ENCODE measurements at regions not wholly inside any gene's neighbourhood (a gene's known extent, or its start where the extent isn't known, plus 50 kb on each side); places are given as distances from the start of the nearest gene placed in this dataset.

DNA sequence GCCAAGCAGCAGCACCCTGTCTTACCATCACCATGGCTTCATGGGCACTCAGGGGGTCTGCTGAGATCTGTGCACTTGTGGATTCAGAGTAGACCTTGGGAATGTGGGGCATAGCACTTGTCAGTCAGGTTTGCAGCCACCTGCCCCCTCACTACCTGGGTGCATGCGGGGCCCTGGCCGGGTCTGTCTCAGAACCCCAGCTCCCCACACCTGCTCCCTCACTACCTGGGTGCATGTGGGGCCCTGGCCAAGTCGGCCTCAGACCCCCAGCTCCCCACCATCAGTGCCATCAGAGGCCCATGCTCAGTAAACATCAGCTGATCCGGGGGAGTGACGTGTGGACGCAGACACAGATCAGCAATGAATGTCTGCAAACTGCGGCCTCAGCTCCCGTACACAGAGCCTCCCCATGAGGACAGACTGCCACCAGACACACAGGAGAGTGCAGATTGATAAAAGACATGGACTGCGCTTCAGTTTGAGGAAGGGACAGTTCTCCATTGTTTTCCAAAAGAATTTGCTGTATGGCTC lies 205.1 kb downstream of the GLI2 start:
- no peak overlapping the region for H3K4me3 ChIP-seq (ENCODE audit: low read depth, low read length)
- no peak for DNase-seq (ENCODE audit: low read depth)

DNA sequence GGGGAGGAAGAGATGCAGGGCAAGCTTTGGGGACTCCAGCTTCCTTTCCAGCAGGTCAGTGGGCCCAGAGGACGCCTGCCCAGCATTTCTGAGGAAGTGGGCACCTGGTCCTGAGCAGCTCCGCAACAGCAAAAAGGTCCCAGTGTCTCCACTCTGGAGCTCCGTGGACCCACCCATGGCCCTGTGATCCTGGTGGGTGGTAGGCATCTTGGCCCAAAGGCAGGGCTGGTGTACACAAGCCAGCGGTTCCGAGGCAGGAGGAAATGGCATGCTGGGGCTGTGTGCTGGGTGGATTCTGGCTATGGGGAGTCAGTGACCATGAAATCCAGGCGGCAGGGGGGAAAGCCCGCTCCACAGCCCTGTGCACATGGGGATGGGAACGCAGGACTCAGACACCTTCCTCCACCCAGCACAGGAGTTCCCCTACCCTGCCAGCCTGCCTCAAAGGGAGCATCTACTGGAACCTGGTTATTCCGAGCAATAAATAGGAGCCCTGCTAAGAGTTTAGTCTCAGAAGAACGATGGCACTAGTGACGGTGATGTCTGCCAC lies 206.0 kb downstream of the GLI2 start:
- no peak overlapping the region for H3K4me3 ChIP-seq (ENCODE audit: low read depth, low read length)
- DNase-seq (ENCODE audit: low read depth): no peak

DNA sequence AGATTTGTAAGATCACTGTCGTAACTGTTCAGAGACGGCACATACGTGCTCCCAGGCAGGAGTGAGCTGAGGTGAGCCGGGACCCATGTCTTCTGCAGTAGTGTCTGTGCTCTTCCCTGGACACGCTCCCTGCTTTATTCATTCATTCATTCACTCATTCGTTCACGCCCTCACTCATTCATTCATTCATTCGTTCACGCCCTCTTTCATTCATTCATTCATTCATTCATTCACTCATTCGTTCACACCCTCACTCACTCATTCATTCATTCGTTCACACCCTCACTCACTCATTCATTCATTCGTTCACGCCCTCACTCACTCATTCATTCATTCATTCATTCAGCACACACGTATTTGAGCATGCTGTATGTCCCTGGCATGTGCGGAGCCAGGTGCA lies 207.0 kb downstream of the GLI2 start:
- no peak for DNase-seq (ENCODE audit: low read depth)
- no peak overlapping the region for H3K4me3 ChIP-seq (ENCODE audit: low read depth, low read length)

DNA sequence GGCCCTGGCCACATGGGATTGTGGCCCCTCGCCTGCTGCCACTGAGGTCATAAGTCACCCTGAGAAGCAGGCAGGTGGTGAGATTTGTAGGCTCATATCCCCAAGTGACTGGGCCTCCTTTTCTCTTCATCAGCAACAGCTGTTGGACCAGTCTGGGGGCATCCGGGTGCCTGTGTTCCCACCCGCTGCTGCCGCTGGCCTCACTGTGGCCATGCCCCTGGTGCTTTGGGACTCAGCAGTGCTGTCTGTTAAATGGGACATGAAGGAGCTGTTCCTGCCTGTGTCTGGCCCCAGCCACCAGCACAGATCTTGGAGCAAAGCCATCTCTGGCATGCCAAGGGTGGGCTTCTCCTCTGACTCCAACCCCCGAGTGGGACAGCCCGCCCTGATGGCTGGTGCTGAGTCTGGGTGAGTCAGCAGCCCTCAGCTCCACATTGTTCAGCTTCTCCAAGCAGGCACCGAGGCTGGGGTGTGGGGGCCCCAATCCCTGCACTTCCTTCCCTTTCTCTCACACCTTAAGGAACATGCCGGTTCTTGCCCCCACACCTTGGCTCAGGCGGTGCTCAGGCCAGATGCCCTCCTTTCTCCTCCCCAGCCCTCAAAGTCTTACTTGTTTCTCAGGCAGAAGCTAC lies 207.9 kb downstream of the GLI2 start:
- DNase-seq (ENCODE audit: low read depth): no peak
- H3K4me3 ChIP-seq (ENCODE audit: low read depth, low read length): no peak overlapping the region

DNA sequence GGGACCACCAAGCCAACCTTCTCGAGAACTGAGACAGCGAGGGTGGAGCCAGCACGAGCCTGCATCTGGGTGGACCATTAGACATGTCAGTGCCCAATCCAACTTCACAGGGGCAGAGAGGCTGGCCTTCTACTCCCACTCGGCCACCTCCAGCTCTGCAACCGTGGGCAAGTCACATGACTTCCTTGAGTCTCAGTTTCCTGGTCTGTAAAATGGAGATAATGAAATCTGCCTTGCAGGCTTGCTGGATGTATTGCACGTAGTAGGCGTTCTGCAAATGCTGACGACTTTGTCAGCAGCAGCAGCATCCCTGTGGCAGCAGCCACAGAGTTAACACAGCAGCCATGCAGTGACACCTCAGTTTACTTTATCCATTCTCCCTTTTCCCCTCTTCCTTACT lies 208.9 kb downstream of the GLI2 start:
- H3K4me3 ChIP-seq (ENCODE audit: low read depth, low read length): no peak overlapping the region
- no peak for DNase-seq (ENCODE audit: low read depth)

DNA sequence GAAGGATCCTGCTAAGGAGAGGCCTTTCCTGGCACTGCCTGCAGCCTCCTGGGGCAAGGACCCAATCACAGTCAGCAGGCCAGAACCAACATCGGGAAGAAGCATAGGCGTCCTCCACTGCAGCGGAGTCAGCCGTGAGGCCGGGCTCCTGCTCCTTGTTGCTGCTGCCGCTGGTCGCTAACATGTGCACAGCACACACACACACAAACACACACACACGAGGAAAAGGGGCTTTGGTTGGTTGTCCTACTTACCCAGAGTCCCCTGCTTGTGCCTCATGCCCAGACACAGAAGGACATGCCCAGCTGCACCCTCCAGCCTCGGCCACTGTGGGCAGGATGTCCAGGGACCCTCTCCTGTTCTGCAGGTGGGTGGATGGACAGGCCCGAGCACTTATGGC lies 209.4 kb downstream of the GLI2 start:
- DNase-seq (ENCODE audit: low read depth): no peak
- H3K4me3 ChIP-seq (ENCODE audit: low read depth, low read length): no peak overlapping the region

DNA sequence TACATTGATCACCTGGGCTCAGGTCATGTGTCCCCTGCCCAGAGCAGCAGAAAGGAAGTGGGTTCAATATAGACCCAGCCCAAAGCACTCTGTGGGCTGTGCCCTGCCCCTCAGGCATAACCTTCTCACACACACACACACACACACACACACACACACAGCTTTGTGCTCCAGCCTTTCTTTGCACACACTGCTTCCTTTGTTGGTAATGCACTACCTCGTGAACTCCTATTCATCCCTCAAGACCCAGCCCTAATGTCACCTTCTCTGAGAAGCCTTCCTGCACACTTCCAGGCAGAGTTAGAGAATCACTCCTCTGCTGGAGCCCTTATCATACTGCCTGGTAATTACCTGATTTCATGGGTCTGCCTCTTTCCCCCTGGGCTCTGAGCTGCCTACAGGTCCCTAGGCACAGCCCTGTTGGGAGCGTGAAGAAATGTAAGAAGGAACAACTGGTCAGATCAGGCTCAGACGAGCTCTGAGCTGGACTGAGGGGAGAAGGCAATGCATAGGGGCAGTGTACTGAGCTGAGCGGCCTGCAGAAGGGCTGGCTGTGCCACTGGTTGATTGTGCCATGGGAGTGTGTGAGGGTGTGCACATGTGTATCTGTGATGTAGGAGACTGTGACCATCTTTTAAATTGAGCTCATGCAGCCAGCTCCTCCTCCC lies 210.3 kb downstream of the GLI2 start:
- DNase-seq (ENCODE audit: low read depth): no peak
- no peak overlapping the region for H3K4me3 ChIP-seq (ENCODE audit: low read depth, low read length)

DNA sequence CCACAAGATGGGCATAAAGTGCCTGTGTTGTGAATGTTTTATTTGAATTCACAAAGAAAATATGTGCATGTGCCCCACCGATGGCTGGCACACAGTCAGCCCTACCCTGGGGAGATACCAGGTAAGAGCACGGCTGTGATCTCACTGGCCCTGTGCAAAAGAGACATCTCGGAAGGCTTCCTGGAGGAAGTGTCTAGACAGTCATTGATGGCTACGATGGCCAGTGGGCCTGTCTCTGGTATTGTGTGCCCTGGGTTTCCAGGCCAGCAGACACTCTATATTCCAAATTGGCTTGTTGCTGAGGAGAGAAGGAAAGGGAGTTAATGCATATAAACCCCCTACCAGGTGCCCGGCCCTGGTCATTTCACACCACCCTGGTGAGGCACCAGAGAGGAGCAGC lies 211.7 kb downstream of the GLI2 start:
- no peak overlapping the region for H3K4me3 ChIP-seq (ENCODE audit: low read depth, low read length)
- DNase-seq (ENCODE audit: low read depth): no peak

DNA sequence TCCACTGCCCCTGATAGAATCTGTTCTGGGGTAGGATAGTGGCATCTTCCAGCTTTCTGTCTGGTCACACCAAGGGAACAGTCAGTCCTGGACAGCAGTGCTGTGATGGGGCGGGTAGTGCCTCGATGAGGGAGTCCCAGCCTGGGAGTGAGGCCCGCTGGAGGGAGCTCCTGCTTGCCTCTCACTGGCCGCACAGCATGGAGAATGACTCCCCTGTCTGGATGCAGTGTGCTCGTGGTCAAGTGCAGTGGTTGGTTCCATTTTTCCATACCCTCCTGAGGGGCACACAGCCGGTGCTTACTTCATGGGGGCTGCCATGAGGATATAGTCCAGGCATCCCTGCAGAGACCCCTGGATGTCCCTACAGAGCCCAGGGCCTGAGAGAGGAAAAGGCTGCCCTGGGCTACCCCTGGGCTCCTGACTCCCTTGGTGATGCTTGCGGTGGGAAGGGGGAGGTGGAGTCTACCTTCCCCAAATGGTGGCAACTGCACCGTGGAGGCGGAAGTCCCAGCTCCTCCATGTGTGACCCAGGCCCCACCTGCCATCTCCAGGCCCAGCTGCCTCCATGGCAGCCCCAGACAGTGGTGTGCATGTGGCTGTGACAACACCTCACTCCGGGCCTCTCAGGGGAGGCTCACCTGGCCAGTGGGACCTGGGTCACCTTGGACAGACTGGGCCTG lies 212.5 kb downstream of the GLI2 start:
- no peak for DNase-seq (ENCODE audit: low read depth)
- no peak overlapping the region for H3K4me3 ChIP-seq (ENCODE audit: low read depth, low read length)

DNA sequence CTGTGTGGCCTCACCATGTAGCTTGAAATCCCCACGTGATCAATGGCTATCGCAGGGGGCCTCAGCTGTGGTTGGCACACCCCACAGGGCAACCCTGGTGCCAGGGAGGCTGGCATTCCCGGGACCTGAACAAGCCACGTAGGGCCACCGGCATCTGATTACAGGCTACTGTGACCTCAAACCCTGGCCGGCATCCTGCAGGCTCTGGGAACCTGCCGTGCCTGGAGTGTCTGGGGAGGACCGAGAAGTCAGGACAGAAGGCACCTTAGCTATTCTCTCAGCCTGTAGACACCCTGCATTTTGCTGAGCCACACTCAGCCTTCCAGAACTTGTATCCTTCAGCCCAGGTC lies 213.0 kb downstream of the GLI2 start:
- no peak overlapping the region for H3K4me3 ChIP-seq (ENCODE audit: low read depth, low read length)
- DNase-seq (ENCODE audit: low read depth): no peak

DNA sequence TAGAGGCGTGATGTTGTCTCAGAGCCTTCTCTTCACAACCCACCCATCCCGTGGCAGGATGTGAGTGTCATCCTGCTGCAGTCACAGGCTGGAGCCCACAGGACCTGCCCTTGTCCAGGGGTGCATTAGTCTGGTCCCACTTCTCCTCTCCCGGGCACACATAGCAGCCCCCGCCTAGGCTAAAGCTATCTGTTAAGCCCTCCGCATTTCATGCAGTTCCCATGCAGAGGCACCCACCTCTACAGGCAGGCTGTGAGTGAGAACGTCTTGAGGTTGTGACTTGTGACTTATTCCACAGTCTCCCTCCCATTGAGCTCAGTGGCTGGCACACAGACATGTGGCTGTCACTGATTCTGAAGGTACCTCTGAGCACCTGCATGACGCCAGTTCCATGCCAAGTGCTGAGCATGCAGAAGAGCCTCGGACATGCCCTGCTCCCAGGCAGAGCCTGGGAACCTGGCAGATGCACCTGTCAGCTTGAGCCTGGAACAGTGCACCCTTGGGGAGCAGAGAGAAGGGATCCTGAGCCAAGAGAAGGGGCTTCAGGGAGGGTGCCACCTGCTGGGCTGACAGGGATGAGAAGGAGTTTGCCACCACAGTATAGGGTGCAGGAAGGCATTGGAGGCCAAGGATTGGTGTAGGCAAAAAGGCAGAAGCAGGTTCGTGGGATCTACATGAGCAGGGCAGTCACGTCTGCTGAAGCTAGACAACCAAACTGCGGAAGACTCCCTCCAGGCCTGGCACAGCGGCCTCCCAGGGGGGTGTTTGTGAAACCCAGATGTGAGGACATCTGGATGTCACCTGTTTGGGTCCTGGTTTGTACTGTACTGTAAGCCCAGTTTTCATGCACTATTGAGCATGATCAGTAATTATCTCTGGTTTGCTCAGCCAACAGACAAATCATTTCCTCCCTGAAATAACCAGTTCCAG lies 213.6 kb downstream of the GLI2 start:
- H3K4me3 ChIP-seq (ENCODE audit: low read depth, low read length): no peak overlapping the region
- DNase-seq (ENCODE audit: low read depth): no peak

DNA sequence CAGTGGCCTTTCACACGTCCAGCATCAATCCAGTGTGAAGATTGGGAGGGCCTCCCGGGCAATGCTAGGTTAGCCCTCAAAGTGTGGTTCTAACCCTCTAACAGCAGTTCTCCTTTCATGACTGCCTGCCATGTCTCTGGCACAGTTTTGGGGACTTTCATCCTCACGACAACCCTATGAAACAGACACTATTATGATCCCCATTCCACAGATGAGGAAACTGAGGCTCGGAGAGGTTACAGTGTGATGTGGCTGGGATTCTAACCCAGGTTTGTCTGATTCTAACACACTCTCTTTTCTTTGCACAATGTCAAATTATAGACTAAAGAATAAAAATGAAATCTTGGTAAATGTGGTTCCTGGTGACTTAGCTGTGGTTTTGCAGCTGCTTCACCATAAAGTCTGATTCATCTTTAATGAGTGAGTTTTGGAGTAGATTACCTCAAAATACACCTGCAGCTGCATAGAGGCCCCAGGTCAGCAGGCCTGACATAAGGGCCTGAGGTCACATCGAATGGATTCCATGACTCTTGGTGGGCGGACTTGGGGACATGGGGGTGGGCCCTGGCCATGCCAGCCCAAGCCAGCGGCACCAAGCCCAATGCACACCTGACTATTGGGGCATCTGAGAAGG lies 214.4 kb downstream of the GLI2 start:
- H3K4me3 ChIP-seq (ENCODE audit: low read depth, low read length): no peak overlapping the region
- DNase-seq (ENCODE audit: low read depth): no peak

DNA sequence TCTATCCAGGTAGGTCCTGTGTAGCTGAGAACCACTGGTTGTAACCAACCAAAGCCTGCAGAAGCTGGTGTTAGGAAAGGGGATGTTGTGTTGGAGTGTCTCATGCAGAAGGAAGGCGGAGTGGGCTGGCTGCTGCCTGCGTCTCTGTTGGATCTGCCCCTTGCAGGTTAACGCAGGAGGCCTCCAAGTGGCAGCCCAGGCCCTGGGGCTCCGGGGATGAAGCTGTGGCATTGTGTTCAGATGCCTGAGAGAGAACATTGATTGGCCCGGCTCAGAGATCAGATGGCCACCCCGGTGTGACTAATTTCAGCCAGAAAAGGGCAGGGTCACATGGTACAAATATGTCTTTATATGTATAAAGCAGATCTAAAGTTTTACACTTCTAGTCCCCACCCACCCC lies 216.0 kb downstream of the GLI2 start:
- H3K4me3 ChIP-seq (ENCODE audit: low read depth, low read length): no peak overlapping the region
- DNase-seq (ENCODE audit: low read depth): no peak

DNA sequence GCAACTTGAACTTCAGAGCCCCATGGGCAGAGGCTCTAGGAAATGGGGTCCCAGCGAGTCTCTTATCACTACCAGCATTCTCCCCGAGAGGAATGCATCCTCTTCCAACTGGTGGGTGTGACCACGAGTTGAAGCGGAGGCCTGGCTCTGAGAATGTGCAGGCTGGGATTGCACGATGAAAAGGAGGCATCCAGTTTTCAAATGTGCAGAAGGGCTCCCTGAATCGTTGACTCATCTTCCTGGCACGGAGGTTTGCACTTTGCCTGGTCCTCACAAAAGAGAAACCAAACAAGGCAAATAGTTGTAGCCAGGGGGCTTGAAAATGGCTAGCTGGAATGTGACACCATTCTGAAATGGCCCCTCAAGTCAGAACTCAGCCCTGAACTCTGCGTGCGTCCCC lies 216.7 kb downstream of the GLI2 start:
- DNase-seq (ENCODE audit: low read depth): no peak
- H3K4me3 ChIP-seq (ENCODE audit: low read depth, low read length): no peak overlapping the region

DNA sequence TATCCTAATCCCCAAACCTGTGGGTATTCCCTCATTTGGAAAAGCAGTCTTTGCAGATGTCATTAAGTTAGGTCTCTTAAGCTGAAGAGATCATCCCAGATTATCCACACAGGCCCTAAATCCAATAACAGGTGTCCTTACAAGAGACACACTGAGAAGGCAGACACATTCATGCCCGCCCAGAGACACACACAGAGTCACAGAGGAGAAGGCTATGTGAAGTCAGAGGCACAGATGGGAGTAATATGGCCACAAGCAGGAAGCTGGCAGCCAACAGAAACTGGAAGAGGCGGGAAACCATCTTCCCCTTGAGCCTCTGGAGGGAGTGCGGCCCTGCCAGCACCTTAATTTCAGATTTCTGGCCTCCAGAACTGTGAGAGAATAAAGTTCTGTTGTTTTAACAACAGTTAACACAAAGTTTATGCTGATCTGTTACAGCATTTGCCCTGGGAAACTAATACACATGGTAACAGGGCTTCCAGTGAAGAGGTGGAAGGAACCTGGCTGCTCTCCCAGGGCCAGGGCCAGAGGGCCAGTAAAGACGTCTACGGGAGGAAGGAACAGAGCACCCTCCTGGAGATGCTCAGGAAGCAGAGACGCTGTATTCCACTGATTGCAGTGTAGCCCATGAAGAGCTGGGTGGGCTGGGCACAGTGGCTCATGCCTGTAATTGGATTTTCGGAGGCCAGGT lies 217.5 kb downstream of the GLI2 start:
- no peak overlapping the region for H3K4me3 ChIP-seq (ENCODE audit: low read depth, low read length)
- DNase-seq (ENCODE audit: low read depth): no peak

DNA sequence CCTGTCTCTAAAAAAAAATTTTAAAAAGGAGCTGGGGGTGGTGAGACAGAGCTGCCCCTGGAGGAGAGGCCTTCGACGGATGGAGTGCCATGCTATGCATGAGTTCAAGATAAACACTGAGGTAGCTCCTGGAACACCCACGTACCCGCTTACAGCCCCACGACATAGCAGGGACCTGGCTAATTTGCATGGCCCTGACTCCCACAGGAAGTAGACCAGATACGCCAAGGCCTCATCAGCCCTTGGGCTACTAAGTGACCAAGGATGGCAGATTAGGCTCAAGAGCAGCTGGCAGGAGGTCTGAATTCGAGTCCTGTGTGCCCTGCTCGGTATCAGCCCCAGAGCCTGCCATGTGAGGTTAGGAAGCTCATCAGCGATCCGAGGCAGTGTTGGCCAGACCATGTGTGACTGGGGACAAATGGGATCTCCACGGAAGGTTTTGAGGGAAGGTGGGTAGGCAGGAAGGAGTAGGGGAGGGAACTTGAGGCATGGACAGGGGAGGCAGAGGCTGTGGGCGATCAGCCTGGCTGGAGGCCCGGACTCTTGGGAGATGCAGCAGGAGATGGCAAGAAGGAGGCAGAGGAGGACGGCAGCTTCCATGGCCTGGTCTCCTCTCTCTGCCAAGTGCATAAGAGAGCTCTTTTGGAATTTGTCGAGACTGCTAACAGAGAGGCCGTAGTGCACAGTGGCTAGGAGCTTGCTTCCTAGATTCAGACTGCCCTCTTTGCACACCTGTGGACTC lies 218.3 kb downstream of the GLI2 start:
- H3K4me3 ChIP-seq (ENCODE audit: low read depth, low read length): no peak overlapping the region
- no peak for DNase-seq (ENCODE audit: low read depth)

DNA sequence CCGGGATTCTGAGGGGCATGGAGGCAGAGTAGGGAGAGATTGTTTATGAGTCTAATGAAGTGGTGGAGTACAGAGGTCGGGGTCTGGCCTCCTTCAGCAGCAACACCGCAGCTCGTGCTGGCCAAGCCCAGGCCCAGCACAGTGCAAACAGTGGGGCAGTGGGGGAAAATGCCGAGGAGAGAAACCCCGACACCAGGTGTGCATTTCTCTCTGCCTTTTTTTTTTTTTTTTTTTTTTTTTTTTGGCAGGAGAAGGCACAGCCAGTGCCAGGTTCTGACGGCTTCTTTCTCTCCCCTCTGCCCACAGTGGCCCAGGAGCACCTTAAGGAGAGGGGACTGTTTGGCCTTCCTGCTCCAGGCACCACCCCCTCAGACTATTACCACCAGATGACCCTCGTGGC lies 219.3 kb downstream of the GLI2 start:
- no peak for DNase-seq (ENCODE audit: low read depth)
- no peak overlapping the region for H3K4me3 ChIP-seq (ENCODE audit: low read depth, low read length)

DNA sequence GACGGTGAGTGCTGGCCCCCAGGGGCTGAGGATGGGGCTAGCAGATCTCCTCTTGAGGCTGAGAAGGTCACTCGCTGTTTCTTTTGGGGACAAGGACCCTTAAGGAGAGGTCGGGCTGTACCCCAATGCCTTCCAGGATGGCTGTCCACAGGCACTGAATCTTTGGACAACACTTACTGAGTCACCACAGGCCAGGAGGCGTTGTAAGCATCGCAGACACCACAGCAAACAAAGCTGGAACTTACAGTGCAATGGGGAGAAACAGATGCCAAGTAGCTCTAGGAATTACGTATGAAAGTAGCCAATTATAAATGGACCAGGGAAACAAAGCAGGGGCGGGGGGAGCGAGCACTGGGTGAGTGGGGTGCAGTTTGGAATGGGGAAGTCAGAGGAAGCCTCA lies 219.8 kb downstream of the GLI2 start:
- H3K4me3 ChIP-seq (ENCODE audit: low read depth, low read length): no peak overlapping the region
- DNase-seq (ENCODE audit: low read depth): no peak

Measured in skeletal muscle cell (primary cell).